Activated CD4-positive, alpha-beta T cell treated with anti-CD3 and anti-CD28 coated beads, Interleukin-2, amount 50 U/mL, for 48 hours (primary cell): ENCODE measurements at regions not wholly inside any gene's neighbourhood (a gene's known extent, or its start where the extent isn't known, plus 50 kb on each side); places are given as distances from the start of the nearest gene placed in this dataset.

Experiments
- DNase-seq, 2 experiments: peaks; one replicate each; pipeline ENCODE4 v3.0.0-alpha.2; 2020

DNA sequence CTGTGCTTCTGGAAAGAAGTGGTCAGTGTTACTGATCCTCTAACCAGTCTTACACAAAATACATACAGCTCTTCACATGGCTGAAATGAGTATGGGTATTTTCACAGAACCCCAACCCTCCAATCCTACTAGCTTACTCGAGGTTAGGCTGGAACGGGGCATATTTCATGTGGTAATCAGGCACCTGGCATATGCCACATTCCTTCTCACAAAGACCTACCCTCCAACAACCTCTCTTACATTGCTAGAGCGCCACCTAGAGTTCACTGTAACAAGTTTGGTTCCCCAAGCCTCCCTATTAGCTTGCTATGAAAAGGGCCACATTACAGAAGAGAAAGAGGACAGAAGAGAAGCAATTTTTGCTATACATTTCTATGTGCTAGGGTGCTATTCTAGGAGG lies 597.3 kb downstream of the PRELID2 start:
- DNase-seq = no peak

GRCh38 chr5:145236983-145237382 lies 598.2 kb downstream of the PRELID2 start:
- no peak for DNase-seq

- DNase-seq = no peak
Measured at GRCh38 chr5:145236127-145236526, 599.0 kb downstream of the PRELID2 start.

- no peak for DNase-seq
Measured at GRCh38 chr5:145233461-145233860, 601.7 kb downstream of the PRELID2 start.

DNA sequence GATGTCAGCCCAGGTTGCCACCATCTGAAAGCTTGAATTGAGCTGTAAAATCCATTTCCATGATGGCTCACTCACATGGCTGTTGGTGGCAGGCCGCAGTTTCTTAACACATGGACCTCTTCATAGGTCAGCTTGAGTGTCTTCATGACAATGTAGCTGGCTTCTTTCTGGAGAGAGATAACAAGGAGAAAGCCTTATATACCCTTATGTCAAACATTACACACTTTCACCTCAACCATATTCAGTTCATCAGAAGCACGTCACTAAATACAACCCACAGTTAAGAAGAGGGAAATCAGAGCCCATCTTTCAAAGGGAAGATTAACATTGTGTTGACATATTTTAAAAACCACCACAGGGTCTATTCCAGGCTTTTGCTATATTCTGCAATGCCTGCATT lies 604.4 kb downstream of the PRELID2 start:
- no peak for DNase-seq

DNA sequence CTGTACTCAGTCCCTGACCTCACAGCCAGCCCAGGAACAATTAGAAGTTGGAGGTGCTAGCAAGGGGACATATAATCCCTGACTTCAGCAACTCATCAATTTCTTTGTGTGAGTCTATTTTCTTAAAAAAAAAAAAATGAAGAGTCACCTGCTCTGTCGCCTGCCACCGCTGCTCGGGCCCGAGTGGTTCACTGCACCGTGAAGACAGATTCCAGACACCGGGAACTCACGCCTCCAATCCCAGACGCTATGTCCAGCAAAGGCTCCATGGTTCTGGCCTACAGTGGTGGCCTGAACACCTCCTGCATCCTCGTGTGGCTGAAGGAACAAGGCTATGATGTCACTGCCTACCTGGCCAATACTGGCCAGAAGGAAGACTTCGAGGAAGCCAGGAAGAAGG lies 606.6 kb downstream of the PRELID2 start:
- no peak for DNase-seq

GRCh38 chr5:145227881-145228280 lies 607.3 kb downstream of the PRELID2 start:
- DNase-seq = no peak

GRCh38 chr5:145226726-145227125 lies 608.4 kb downstream of the PRELID2 start:
- no peak for DNase-seq

DNA sequence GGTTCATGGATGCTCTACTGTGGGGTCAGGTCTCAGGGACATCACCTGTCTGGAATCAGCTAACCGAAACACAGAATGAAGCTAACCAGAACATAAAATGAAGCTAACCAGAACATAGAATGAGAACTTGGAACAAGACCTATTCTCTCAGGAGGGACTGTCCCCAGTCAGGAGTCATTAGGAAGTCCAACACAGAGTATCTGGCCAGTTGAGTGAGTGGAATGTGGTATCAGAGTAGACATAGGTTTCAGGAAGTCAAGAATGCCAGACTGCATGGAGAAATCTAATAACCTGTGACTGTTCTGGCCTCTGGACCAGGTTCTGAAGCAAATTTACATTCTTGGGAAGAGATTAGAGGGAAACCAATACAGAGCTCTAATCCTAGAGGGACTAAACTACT lies 609.6 kb downstream of the PRELID2 start:
- no peak for DNase-seq

DNA sequence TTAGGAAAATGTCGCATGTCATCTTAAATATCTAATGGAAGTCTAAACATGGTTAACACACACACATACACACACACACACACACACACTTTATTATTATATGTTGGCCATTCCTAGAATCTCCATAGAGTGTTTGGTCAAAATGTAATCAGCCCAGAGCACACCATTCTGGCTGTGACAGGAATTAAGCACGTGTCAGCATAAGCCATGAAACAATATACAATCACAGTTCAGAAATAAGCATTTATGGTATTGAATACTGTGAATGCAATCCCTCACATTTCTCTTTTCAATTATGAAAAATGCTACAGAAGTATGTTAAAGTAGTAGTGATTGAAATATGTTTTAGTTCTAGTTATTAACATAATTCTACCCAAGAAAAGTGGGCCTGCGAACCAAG lies 611.6 kb downstream of the PRELID2 start:
- no peak for DNase-seq

DNA sequence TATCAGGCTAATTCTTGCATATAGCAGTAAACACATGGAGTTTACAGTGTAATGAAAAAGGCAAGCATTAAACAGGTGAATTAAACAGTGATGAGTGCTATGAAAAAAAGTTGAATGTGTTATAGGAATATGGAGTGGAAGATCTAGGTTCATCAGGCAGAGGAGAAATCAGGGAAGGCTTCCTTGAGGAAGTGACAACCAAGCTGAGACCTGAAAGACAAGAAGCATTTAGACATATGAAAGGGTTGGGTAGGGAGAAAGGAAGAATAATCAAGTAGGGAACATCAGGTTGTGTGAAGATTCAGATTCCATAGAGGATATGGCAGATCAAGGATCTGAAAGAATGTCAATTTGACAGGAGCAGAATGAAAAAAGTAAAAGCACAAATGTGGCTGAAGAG lies 612.5 kb downstream of the PRELID2 start:
- no peak for DNase-seq

GRCh38 chr5:145221416-145221815 lies 613.7 kb downstream of the PRELID2 start:
- no peak for DNase-seq

- DNase-seq = no peak
Measured at GRCh38 chr5:145220481-145220880, 614.7 kb downstream of the PRELID2 start.

- DNase-seq = no peak
Measured at GRCh38 chr5:145218982-145219381, 616.2 kb downstream of the PRELID2 start.

- no peak for DNase-seq
Measured at GRCh38 chr5:145218019-145218418, 617.1 kb downstream of the PRELID2 start.

GRCh38 chr5:145210020-145210419 lies 625.1 kb downstream of the PRELID2 start:
- DNase-seq = no peak

DNA sequence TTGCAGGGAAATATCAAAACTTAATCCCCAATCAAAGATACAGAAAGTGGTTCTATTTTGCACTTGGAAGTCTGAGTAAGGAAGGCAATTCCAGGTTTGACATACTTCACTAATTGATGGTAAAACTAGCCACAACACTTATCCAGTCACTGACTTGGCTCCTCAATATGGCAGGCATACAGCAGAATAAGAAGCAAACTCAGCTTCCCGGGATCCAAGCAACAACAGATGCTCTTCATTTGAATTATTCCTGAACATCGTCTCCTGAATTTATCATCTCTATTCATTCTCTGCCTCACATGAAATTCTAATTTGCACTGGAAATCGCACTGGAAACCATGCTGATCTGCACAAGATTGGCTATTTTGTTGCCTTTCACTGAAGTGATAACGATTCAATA lies 629.6 kb downstream of the PRELID2 start:
- no peak for DNase-seq

DNA sequence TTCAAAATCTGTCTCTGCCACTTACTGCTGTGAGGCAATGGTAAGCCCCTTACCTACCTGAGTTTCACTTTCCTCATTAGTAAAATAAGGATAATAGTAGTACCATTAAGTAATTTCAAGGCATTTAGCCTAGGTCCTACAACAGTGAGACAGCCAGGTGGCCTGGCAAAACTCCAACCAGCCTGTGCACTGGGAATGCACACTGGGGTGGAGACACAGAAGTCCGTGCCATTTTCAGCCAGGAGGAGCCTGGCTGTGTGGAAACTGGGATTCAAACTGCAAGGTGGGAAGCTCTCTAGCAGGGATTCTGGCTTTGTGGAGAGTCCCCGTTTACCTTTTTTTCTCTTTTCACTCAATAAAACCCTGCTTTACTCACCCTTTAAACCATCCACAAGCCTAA lies 630.4 kb downstream of the PRELID2 start:
- no peak for DNase-seq

GRCh38 chr5:145203193-145203592 lies 631.9 kb downstream of the PRELID2 start:
- no peak for DNase-seq

DNA sequence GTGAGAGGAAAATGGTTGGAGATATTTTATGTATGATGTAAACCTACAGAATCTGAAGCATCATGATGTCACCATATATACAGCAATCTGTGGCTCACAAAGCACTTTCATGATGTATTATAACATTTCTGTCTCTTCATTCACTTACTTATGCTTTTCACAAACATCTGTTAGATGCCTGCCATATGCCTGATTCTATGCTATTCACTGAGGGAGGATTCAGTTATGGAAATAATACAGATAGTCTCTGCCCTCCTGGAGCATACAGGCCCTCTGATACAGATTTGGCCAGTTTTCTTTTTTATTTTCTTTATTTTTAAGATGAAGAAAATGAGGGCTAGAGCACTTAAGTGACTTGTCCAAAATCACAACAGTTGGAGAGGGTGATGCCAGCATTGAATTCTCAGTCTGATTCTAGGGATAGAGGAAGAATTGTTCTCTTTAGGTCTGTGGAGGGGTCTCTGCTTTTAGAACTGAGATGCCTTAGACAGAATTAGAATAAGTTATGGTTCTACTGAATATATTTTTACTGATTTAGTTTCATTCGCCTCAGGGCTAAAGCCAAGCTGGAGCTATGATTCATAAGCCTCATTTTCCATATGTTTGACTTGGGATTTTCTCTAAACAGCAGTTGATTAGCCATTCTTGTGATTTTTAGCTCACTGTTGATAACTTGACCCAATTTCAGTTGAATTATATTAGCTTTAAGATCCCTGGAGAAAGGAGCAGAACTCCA lies 636.4 kb downstream of the PRELID2 start:
- no peak for DNase-seq

GRCh38 chr5:145189746-145190145 lies 645.4 kb downstream of the PRELID2 start:
- no peak for DNase-seq

- no peak for DNase-seq
Measured at GRCh38 chr5:145180371-145180770, 654.8 kb downstream of the PRELID2 start.

GRCh38 chr5:145178641-145179523 lies 656.3 kb downstream of the PRELID2 start:
- no peak for DNase-seq

GRCh38 chr5:145176041-145176440 lies 659.1 kb downstream of the PRELID2 start:
- no peak for DNase-seq
